ENCODE measurements at regions not wholly inside any gene's neighbourhood (a gene's known extent, or its start where the extent isn't known, plus 50 kb on each side); places are given as distances from the start of the nearest gene placed in this dataset.

- no peak for TF ChIP-seq CTCF (IDR thresholded peaks at IDR 0.05; ENCODE audit: control insufficient read depth, insufficient read depth, low read depth, low read length, missing control alignments)
- no peak overlapping the region for H3K4me3 ChIP-seq (ENCODE audit: control insufficient read depth, low read depth, low read length)
- DNase-seq (ENCODE audit: low read depth), result no peak
These were observed 98.0 kb upstream of the FSIP2 start for GRCh38 chr2:185640588-185640987.

- H3K4me3 ChIP-seq (ENCODE audit: control insufficient read depth, low read depth, low read length), result no peak overlapping the region
- no peak for DNase-seq (ENCODE audit: low read depth)
- TF ChIP-seq CTCF (IDR thresholded peaks at IDR 0.05; ENCODE audit: control insufficient read depth, insufficient read depth, low read depth, low read length, missing control alignments), result no peak
These were observed 95.2 kb upstream of the FSIP2 start for GRCh38 chr2:185643434-185643833.

DNA sequence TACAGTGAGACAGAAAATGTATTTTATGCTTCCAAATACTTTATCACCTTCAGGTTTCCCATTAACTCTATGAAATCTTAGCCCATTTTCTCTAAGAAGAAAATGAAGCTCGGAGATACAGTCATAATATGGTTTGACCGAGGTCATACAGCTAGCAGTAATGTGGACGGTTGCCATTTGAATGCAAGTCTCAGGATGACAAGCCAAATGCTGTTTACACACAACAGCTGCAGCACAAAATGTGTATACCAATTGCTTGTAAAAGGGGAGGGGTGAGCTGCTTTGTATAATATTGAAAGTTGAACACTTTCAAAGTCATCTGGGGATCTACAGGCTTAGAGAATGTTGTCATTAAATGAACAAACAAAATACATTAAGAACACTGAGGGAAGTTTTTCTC is 93.8 kb upstream of the FSIP2 start:
- no peak for DNase-seq (ENCODE audit: low read depth)
- TF ChIP-seq CTCF (IDR thresholded peaks at IDR 0.05; ENCODE audit: control insufficient read depth, insufficient read depth, low read depth, low read length, missing control alignments), result no peak
- H3K4me3 ChIP-seq (ENCODE audit: control insufficient read depth, low read depth, low read length), result no peak overlapping the region

DNA sequence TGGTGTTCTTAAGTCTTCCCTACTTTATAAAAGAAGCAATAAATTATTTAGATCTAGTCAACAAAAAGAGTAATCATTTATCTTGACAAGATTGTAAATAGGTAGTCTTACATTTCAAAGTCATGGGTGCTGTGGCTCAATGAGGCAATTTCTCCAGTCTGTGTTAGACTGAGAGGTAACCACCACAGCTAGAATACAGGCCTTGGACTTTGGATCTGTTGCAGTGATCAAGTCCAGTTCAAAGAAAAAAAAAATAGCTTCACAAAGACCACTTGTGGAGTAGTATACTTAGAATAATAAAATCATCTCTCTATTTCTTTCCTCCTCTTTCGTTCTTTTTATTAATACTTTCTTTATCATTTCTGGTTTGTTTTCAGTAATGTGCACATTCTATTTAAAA is 93.1 kb upstream of the FSIP2 start:
- H3K4me3 ChIP-seq (ENCODE audit: control insufficient read depth, low read depth, low read length), result no peak overlapping the region
- no peak for DNase-seq (ENCODE audit: low read depth)
- no peak for TF ChIP-seq CTCF (IDR thresholded peaks at IDR 0.05; ENCODE audit: control insufficient read depth, insufficient read depth, low read depth, low read length, missing control alignments)

- H3K4me3 ChIP-seq (ENCODE audit: control insufficient read depth, low read depth, low read length), result no peak overlapping the region
- TF ChIP-seq CTCF (IDR thresholded peaks at IDR 0.05; ENCODE audit: control insufficient read depth, insufficient read depth, low read depth, low read length, missing control alignments), result no peak
- no peak for DNase-seq (ENCODE audit: low read depth)
These were observed 79.9 kb upstream of the FSIP2 start for GRCh38 chr2:185658750-185659149.

DNA sequence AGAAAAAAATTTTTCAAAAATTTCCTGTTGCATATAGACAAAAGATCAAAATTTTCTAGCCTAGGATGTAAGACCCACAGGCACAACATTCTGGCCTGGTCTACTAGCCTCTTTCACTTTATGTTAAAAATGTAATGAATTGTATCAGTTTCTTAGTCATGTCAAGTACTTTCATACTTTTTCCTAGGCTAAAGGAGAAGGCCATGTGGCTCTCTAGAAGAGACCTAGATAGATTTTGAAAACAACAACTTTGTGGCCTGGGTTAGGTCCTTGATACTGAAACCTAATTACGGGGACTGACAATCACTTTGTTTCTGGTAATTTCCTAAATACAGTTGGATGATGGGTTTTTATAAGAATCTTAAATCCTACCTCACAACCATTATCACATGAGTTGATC is 74.8 kb upstream of the FSIP2 start:
- DNase-seq (ENCODE audit: low read depth), result no peak
- no peak for TF ChIP-seq CTCF (IDR thresholded peaks at IDR 0.05; ENCODE audit: control insufficient read depth, insufficient read depth, low read depth, low read length, missing control alignments)
- H3K4me3 ChIP-seq (ENCODE audit: control insufficient read depth, low read depth, low read length), result no peak overlapping the region

DNA sequence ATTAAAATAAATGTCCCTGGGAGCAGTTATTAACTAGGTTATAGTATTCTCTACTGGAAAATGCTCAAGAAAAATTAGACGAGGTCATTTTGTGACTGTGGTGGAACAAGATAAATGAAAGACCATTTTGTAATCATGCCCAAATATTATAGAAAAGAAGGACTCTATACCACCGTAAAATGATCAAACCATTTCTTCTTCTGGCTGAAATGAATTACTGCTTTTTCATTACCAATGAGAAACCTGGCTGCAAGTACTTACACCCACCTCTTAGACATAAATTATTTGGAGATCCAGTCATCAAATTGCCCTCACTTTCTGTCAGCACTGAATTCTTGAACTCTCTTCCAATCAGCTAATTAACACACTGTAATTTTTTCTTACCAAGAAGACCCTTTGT is 74.2 kb upstream of the FSIP2 start:
- TF ChIP-seq CTCF (IDR thresholded peaks at IDR 0.05; ENCODE audit: control insufficient read depth, insufficient read depth, low read depth, low read length, missing control alignments), result no peak
- H3K4me3 ChIP-seq (ENCODE audit: control insufficient read depth, low read depth, low read length), result no peak overlapping the region
- DNase-seq (ENCODE audit: low read depth), result no peak

All from AG09309 (cell line).